Hepatocyte (in vitro differentiated cells): ENCODE measurements at regions not wholly inside any gene's neighbourhood (a gene's known extent, or its start where the extent isn't known, plus 50 kb on each side); places are given as distances from the start of the nearest gene placed in this dataset.

ENCODE experiments used
- DNase-seq: peaks from one replicate; pipeline ENCODE4 v3.0.0-alpha.2; 2016; ENCODE audit warnings: low spot score
- H2AFZ ChIP-seq: fragments of 200-600 bp; sonication (generic); 2 replicates; pipeline ENCODE4 v1.6.0; 2016; ENCODE audit warnings: antibody characterized with exemption, mild to moderate bottlenecking
- H3K27ac ChIP-seq: fragments of 200-600 bp; sonication (generic); 2 replicates; pipeline ENCODE4 v1.5.1; 2016; ENCODE audit warnings: mild to moderate bottlenecking
- H3K27me3 ChIP-seq: fragments of 200-600 bp; sonication (generic); 2 replicates; pipeline ENCODE4 v1.6.1; 2016
- H3K36me3 ChIP-seq: fragments of 200-600 bp; sonication (generic); replicated peaks from 2 replicates; pipeline ENCODE4 v1.5.1; 2016; ENCODE audit warnings: low read depth; ENCODE audit not compliant: insufficient read depth
- H3K4me1 ChIP-seq: fragments of 200-600 bp; sonication (generic); 2 replicates; pipeline ENCODE4 v1.5.1; 2016; ENCODE audit warnings: mild to moderate bottlenecking, moderate library complexity; ENCODE audit not compliant: insufficient read depth
- H3K4me2 ChIP-seq: fragments of 200-600 bp; sonication (generic); 2 replicates; pipeline ENCODE4 v1.6.0; 2016
- H3K4me3 ChIP-seq: fragments of 200-600 bp; sonication (generic); 2 replicates; pipeline ENCODE4 v1.5.1; 2016; ENCODE audit warnings: mild to moderate bottlenecking
- H3K79me2 ChIP-seq: fragments of 200-600 bp; sonication (generic); 2 replicates; pipeline ENCODE4 v1.6.0; 2017; ENCODE audit warnings: mild to moderate bottlenecking
- H3K9me2 ChIP-seq: fragments of 200-600 bp; sonication (generic); replicated peaks from 2 replicates; pipeline ENCODE4 v1.6.0; 2017; ENCODE audit warnings: mild to moderate bottlenecking; ENCODE audit not compliant: insufficient read depth
- H3K9me3 ChIP-seq: fragments of 200-600 bp; sonication (generic); 2 replicates; pipeline ENCODE4 v1.5.1; 2016; ENCODE audit warnings: low read depth, mild to moderate bottlenecking
- H4K20me1 ChIP-seq: fragments of 200-600 bp; sonication (generic); 2 replicates; pipeline ENCODE4 v1.6.0; 2016; ENCODE audit warnings: mild to moderate bottlenecking; ENCODE audit not compliant: insufficient read depth, poor library complexity, severe bottlenecking
- CTCF ChIP-seq: fragments of 200-600 bp; sonication (generic); IDR thresholded peaks from 2 replicates; pipeline ENCODE4 v1.5.1; 2016; ENCODE audit warnings: antibody characterized with exemption, mild to moderate bottlenecking; ENCODE audit not compliant: poor library complexity
- EZH2 ChIP-seq: fragments of 200-600 bp; sonication (generic); IDR thresholded peaks from 2 replicates; pipeline ENCODE4 v1.6.1; 2016; ENCODE audit warnings: antibody characterized with exemption, mild to moderate bottlenecking, borderline replicate concordance
- EZH2phosphoT487 ChIP-seq: fragments of 200-600 bp; sonication (generic); IDR thresholded peaks from one replicate; pipeline ENCODE4 v1.6.1; 2018; ENCODE audit warnings: antibody characterized with exemption, mild to moderate bottlenecking, low read depth, moderate library complexity; ENCODE audit not compliant: unreplicated experiment, severe bottlenecking
- WGBS: methylation state at CpG from one replicate; pipeline ENCODE4 v1.1.6; 2016; ENCODE audit warnings: low lambda C conversion rate; ENCODE audit errors: missing lambda C conversion rate; 5-methylcytosine and 5-hydroxymethylcytosine counted together

GRCh38 chr1:189431447-189431846 is 1046.2 kb downstream of the BRINP3 start:
- H3K36me3 ChIP-seq, result no peaks in the 10 kb centered on the region
- H3K9me3 ChIP-seq, result no peaks in the 10 kb centered on the region
- WGBS, result 97% methylated on average over 2 of the region's 2 CpGs
- H2AFZ ChIP-seq, result no peak overlapping the region
- H3K4me3 ChIP-seq, result no peak overlapping the region
- H4K20me1 ChIP-seq, result no peaks in the 10 kb centered on the region
- no peaks in the 10 kb centered on the region for H3K27me3 ChIP-seq
- H3K4me2 ChIP-seq, result no peak overlapping the region
- no peak overlapping the region for H3K27ac ChIP-seq
- peaks cover 4% of the 10 kb centered on the region for H3K4me1 ChIP-seq
- H3K9me2 ChIP-seq, result no peaks in the 10 kb centered on the region
- no peaks in the 10 kb centered on the region for H3K79me2 ChIP-seq
- no peak for TF ChIP-seq CTCF
- no peak for TF ChIP-seq EZH2phosphoT487
- TF ChIP-seq EZH2, result no peak
- DNase-seq, result no peak

- TF ChIP-seq CTCF (no peak), EZH2phosphoT487 (no peak), EZH2 (no peak)
- no peak for DNase-seq
- WGBS, result 88% methylated on average over 2 of the region's 2 CpGs
- Histone ChIP-seq H3K36me3 (no peaks in the 10 kb centered on the region), H3K79me2 (no peaks in the 10 kb centered on the region), H2AFZ (no peak overlapping the region), H3K4me2 (no peak overlapping the region), H4K20me1 (no peaks in the 10 kb centered on the region), H3K9me2 (no peaks in the 10 kb centered on the region), H3K4me1 (peaks cover 4% of the 10 kb centered on the region), H3K27me3 (no peaks in the 10 kb centered on the region), H3K9me3 (no peaks in the 10 kb centered on the region), H3K4me3 (no peak overlapping the region), H3K27ac (no peak overlapping the region)
Measured at GRCh38 chr1:189432753-189433152, 1044.9 kb downstream of the BRINP3 start.

- DNase-seq, result peak; percentile 6
- TF ChIP-seq EZH2 (no peak), CTCF (no peak), EZH2phosphoT487 (no peak)
- Histone ChIP-seq H3K27me3 (no peaks in the 10 kb centered on the region), H3K4me3 (no peak overlapping the region), H4K20me1 (no peaks in the 10 kb centered on the region), H3K4me1 (peaks cover 4% of the 10 kb centered on the region), H3K9me3 (no peaks in the 10 kb centered on the region), H3K36me3 (no peaks in the 10 kb centered on the region), H2AFZ (no peak overlapping the region), H3K9me2 (no peaks in the 10 kb centered on the region), H3K4me2 (no peak overlapping the region), H3K79me2 (no peaks in the 10 kb centered on the region), H3K27ac (no peak overlapping the region)
- WGBS, result 66% methylated on average over 1 of the region's 1 CpG
Measured at GRCh38 chr1:189434461-189434860, 1043.2 kb downstream of the BRINP3 start.

GRCh38 chr1:189435398-189435797 is 1042.3 kb downstream of the BRINP3 start:
- TF ChIP-seq EZH2phosphoT487 (no peak), EZH2 (no peak), CTCF (no peak)
- H4K20me1 ChIP-seq, result no peaks in the 10 kb centered on the region
- H3K4me2 ChIP-seq, result no peak overlapping the region
- no peak overlapping the region for H3K4me3 ChIP-seq
- no peak overlapping the region for H3K27ac ChIP-seq
- no peaks in the 10 kb centered on the region for H3K27me3 ChIP-seq
- no peaks in the 10 kb centered on the region for H3K9me3 ChIP-seq
- no peak overlapping the region for H2AFZ ChIP-seq
- no peaks in the 10 kb centered on the region for H3K9me2 ChIP-seq
- H3K79me2 ChIP-seq, result no peaks in the 10 kb centered on the region
- no peaks in the 10 kb centered on the region for H3K36me3 ChIP-seq
- H3K4me1 ChIP-seq, result peaks cover 4% of the 10 kb centered on the region
- no peak for DNase-seq
